SK-N-SH (cell line): ENCODE measurements at regions not wholly inside any gene's neighbourhood (a gene's known extent, or its start where the extent isn't known, plus 50 kb on each side); places are given as distances from the start of the nearest gene placed in this dataset.

Source experiments
- CTCF ChIA-PET: fragments of 300-600, 350-600 bp; formaldehyde crosslinking; extraction: SDS; loops from one replicate; lab custom pipeline; 2021; lab: Yijun Ruan, JAX
- POLR2A ChIA-PET: fragments of 350-600 bp; sonication (Branson Sonifier 250); formaldehyde crosslinking; extraction: SDS; loops from one replicate; lab custom pipeline; 2020; ENCODE audit warnings: antibody characterized with exemption, inconsistent platforms; lab: Yijun Ruan, JAX
- DNase-seq: peaks from one replicate; pipeline ENCODE4 v3.0.0; 2012
- H2AFZ ChIP-seq: fragments of 200-600 bp; sonication (generic); 2 replicates; pipeline ENCODE4 v1.8.1; 2016; ENCODE audit warnings: antibody characterized with exemption, mild to moderate bottlenecking, low read depth
- H3F3A ChIP-seq: fragments of 200-600 bp; sonication (generic); replicated peaks from 2 replicates; pipeline ENCODE3; 2016; ENCODE audit warnings: antibody characterized with exemption, mild to moderate bottlenecking; ENCODE audit not compliant: insufficient read depth
- H3K27ac ChIP-seq, 2 experiments: fragments of 200-500 bp in 1 of 2; fragments of 200-600 bp in 1 of 2; sonication (Bioruptor generic) in 1 of 2; sonication (generic), shearing (Covaris generic) in 1 of 2; 2 replicates each; pipeline versions ENCODE4 v1.5.1 to v1.6.1; 2014 to 2016; ENCODE audit warnings: low read depth in 2 of 2, inconsistent platforms in 1 of 2, low read length in 1 of 2, mild to moderate bottlenecking in 1 of 2, mixed read lengths in 1 of 2
- H3K27me3 ChIP-seq: fragments of 200-600 bp; sonication (generic), shearing (Covaris generic); 2 replicates; pipeline ENCODE4 v1.6.1; 2016; ENCODE audit warnings: mixed run types; ENCODE audit not compliant: insufficient read depth
- H3K36me3 ChIP-seq, 2 experiments: fragments of 200-500 bp in 1 of 2; fragments of 200-600 bp in 1 of 2; sonication (Bioruptor generic) in 1 of 2; sonication (generic) in 1 of 2; replicated peaks in 1 of 2; 2 replicates each; pipeline versions ENCODE3 to v1.5.1; 2014 to 2016; ENCODE audit warnings: low read length in 1 of 2, mild to moderate bottlenecking in 1 of 2; ENCODE audit not compliant: insufficient read depth in 2 of 2, control insufficient read depth in 1 of 2
- H3K4me1 ChIP-seq, 2 experiments: fragments of 200-500 bp in 1 of 2; fragments of 200-600 bp in 1 of 2; sonication (Bioruptor generic) in 1 of 2; sonication (generic), shearing (Covaris generic) in 1 of 2; 2 replicates each; pipeline versions ENCODE4 v1.5.1 to v1.6.1; 2014 to 2016; ENCODE audit warnings: low read depth in 1 of 2, low read length in 1 of 2, mixed run types in 1 of 2; ENCODE audit not compliant: insufficient read depth in 2 of 2, control insufficient read depth in 1 of 2
- H3K4me2 ChIP-seq: fragments of 200-600 bp; sonication (generic), shearing (Covaris generic); 2 replicates; pipeline ENCODE4 v1.6.1; 2017; ENCODE audit warnings: mixed run types
- H3K4me3 ChIP-seq, 2 experiments: fragments of 200-500 bp in 1 of 2; fragments of 200-600 bp in 1 of 2; sonication (Bioruptor generic) in 1 of 2; sonication (generic), shearing (Covaris generic) in 1 of 2; 2 replicates each; pipeline versions ENCODE4 v1.5.1 to v1.8.1; 2014 to 2016; ENCODE audit warnings: low read depth in 2 of 2, inconsistent platforms in 1 of 2, low read length in 1 of 2, mild to moderate bottlenecking in 1 of 2, mixed read lengths in 1 of 2, moderate library complexity in 1 of 2
- H3K79me2 ChIP-seq: fragments of 200-600 bp; sonication (generic); 2 replicates; pipeline ENCODE4 v1.8.1; 2017; ENCODE audit warnings: mild to moderate bottlenecking; ENCODE audit not compliant: insufficient read depth
- H3K9ac ChIP-seq: fragments of 200-600 bp; sonication (generic); 2 replicates; pipeline ENCODE4 v1.6.1; 2017; ENCODE audit warnings: mixed run types
- H3K9me2 ChIP-seq: fragments of 200-600 bp; sonication (generic); 2 replicates; pipeline ENCODE4 v1.6.1; 2017; ENCODE audit warnings: mixed run types
- H3K9me3 ChIP-seq: fragments of 200-600 bp; sonication (generic); 2 replicates; pipeline ENCODE4 v1.6.1; 2017; ENCODE audit warnings: mixed run types, mild to moderate bottlenecking, moderate library complexity
- H4K20me1 ChIP-seq: fragments of 200-600 bp; sonication (generic); 2 replicates; pipeline ENCODE4 v1.6.1; 2017; ENCODE audit warnings: mild to moderate bottlenecking, mixed run types; ENCODE audit not compliant: insufficient read depth
- CHD2 ChIP-seq: fragments of 150-350 bp; IDR thresholded peaks from 2 replicates; pipeline ENCODE4 v1.6.1; 2018; ENCODE audit warnings: low read length; ENCODE audit not compliant: partially characterized antibody
- CTCF ChIP-seq: fragments of 200-600 bp; sonication (generic); IDR thresholded peaks from 2 replicates; pipeline ENCODE4 v1.6.1; 2017; ENCODE audit warnings: antibody characterized with exemption, mild to moderate bottlenecking, moderate library complexity
- FOSL2 ChIP-seq: IDR thresholded peaks from 2 replicates; pipeline ENCODE4 v1.4.0; 2012; ENCODE audit warnings: low read depth, mild to moderate bottlenecking, moderate library complexity, borderline replicate concordance
- FOXJ3 ChIP-seq: sonication (generic); formaldehyde crosslinking; IDR thresholded peaks from 2 replicates; pipeline ENCODE4 v1.5.1; 2020; ENCODE audit warnings: mild to moderate bottlenecking, missing genetic modification reagents
- GATA2 ChIP-seq: sonication (generic); formaldehyde crosslinking; IDR thresholded peaks from 2 replicates; pipeline ENCODE4 v1.5.0; 2020; ENCODE audit warnings: mild to moderate bottlenecking, missing genetic modification reagents
- MEF2A ChIP-seq: IDR thresholded peaks from 2 replicates; pipeline ENCODE4 v1.4.0; 2012; ENCODE audit warnings: low read depth, borderline replicate concordance
- MXI1 ChIP-seq: IDR thresholded peaks from 2 replicates; pipeline ENCODE4 v1.6.1; 2012; ENCODE audit warnings: mild to moderate bottlenecking, low read depth, low read length, improper control_type of control experiment
- NRF1 ChIP-seq: IDR thresholded peaks from 2 replicates; pipeline ENCODE4 v1.6.1; 2012; ENCODE audit warnings: low read depth, mild to moderate bottlenecking, low read length
- PBX3 ChIP-seq: IDR thresholded peaks from 2 replicates; pipeline ENCODE4; 2012
- RAD21 ChIP-seq: IDR thresholded peaks from 2 replicates; pipeline ENCODE4 v1.6.1; 2012; ENCODE audit warnings: mild to moderate bottlenecking, low read length
- RCOR1 ChIP-seq: fragments of 150-350 bp; IDR thresholded peaks from 2 replicates; pipeline ENCODE4 v1.6.1; 2017; ENCODE audit warnings: antibody characterized with exemption, low read length
- REST ChIP-seq: IDR thresholded peaks from 2 replicates; pipeline ENCODE4 v1.6.1; 2012; ENCODE audit warnings: mild to moderate bottlenecking, low read depth, low read length, moderate library complexity
- RFX5 ChIP-seq: IDR thresholded peaks from 2 replicates; pipeline ENCODE4 v1.6.1; 2012; ENCODE audit warnings: mild to moderate bottlenecking, improper control_type of control experiment, low read length
- SIN3A ChIP-seq: IDR thresholded peaks from 2 replicates; pipeline ENCODE4 v1.6.1; 2012; ENCODE audit warnings: low read depth, mild to moderate bottlenecking, low read length, moderate library complexity, borderline replicate concordance
- SMC3 ChIP-seq: IDR thresholded peaks from 2 replicates; pipeline ENCODE4 v1.6.1; 2012; ENCODE audit warnings: low read depth, low read length, improper control_type of control experiment
- TAF1 ChIP-seq: IDR thresholded peaks from 2 replicates; pipeline ENCODE4 v1.6.1; 2012; ENCODE audit warnings: low read depth, mild to moderate bottlenecking, low read length, moderate library complexity, borderline replicate concordance
- TEAD4 ChIP-seq: IDR thresholded peaks from 2 replicates; pipeline ENCODE4 v1.4.0; 2012; ENCODE audit warnings: mild to moderate bottlenecking, borderline replicate concordance; ENCODE audit not compliant: insufficient read depth
- USF1 ChIP-seq: IDR thresholded peaks from 2 replicates; pipeline ENCODE4 v1.4.0; 2012; ENCODE audit warnings: low read depth, borderline replicate concordance
- USF2 ChIP-seq: fragments of 150-350 bp; IDR thresholded peaks from 2 replicates; pipeline ENCODE4 v1.6.1; 2017; ENCODE audit warnings: antibody characterized with exemption, low read length, low read depth, borderline replicate concordance
- YY1 ChIP-seq: IDR thresholded peaks from 2 replicates; pipeline ENCODE4 v1.4.0; 2012; ENCODE audit warnings: low read depth, mild to moderate bottlenecking
- WGBS: methylation state at CpG from one replicate; pipeline ENCODE4 v1.1.6; 2017; ENCODE audit warnings: low lambda C conversion rate; 5-methylcytosine and 5-hydroxymethylcytosine counted together

- POLR2A ChIA-PET, result no interaction called here
Observed at GRCh38 chr11:87628026-87628580, 547.1 kb downstream of the RAB38 start.

More at GRCh38 chr11:87628026-87628580, 547.1 kb downstream of the RAB38 start:
- 7% methylated on average over 5 of the region's 5 CpGs for WGBS
- Histone ChIP-seq H3K9me2 (no peaks in the 10 kb centered on the region), H3F3A (no peaks in the 10 kb centered on the region), H3K27ac (no peak overlapping the region), H3K4me2 (no peak overlapping the region), H3K4me1 (no peaks in the 10 kb centered on the region), H2AFZ (no peak overlapping the region), H3K27me3 (no peaks in the 10 kb centered on the region), H3K36me3 (no peaks in the 10 kb centered on the region), H3K9ac (no peak overlapping the region), H4K20me1 (no peaks in the 10 kb centered on the region), H3K79me2 (no peaks in the 10 kb centered on the region), H3K4me3 (no peak overlapping the region), H3K9me3 (no peaks in the 10 kb centered on the region)
- CTCF ChIA-PET, result interaction anchor here (0.6 kb wide), 1 partner anchor 347 kb away, joined by 3 read pairs; no protein-coding TSS in a partner anchor
- TF ChIP-seq RCOR1 (no peak), PBX3 (no peak), RAD21 (no peak), MXI1 (no peak), USF1 (no peak), GATA2 (CRISPR knock-in tag) (no peak), TEAD4 (no peak), NRF1 (no peak), SMC3 (no peak), USF2 (no peak), CHD2 (no peak), FOSL2 (no peak), FOXJ3 (no peak), YY1 (no peak), SIN3A (no peak), MEF2A (no peak), RFX5 (no peak), TAF1 (no peak), REST (no peak), CTCF (no peak)
- DNase-seq, result no peak
